Testis (tissue), 2 donors: ENCODE measurements at regions not wholly inside any gene's neighbourhood (a gene's known extent, or its start where the extent isn't known, plus 50 kb on each side); places are given as distances from the start of the nearest gene placed in this dataset.
"Not testable (repeated sequence)": the region's sequence is repeated elsewhere in the genome, so short reads cannot be mapped to it uniquely, and the experiment has no call there.

Experiments used
- CTCF ChIP-seq, 3 experiments: fragments of 450-650 bp in 2 of 3; fragments of 200-600 bp in 1 of 3; sonication (generic) in 1 of 3; IDR thresholded peaks; one replicate each; pipeline ENCODE4 v1.5.1; 2016 to 2019; ENCODE audit warnings: antibody characterized with exemption in 3 of 3, mild to moderate bottlenecking in 2 of 3, moderate library complexity in 1 of 3
- POLR2A ChIP-seq: fragments of 450-650 bp; IDR thresholded peaks from one replicate; pipeline ENCODE4 v1.6.1; 2017; ENCODE audit warnings: antibody characterized with exemption, mild to moderate bottlenecking, moderate library complexity

GRCh38 chrX:35381709-35382108, 416.4 kb upstream of the MAGEB16 start:
- TF ChIP-seq POLR2A; CTCF (IDR thresholded peaks at IDR 0.05): not testable (repeated sequence)
